HL-60 (cell line): ENCODE measurements at regions not wholly inside any gene's neighbourhood (a gene's known extent, or its start where the extent isn't known, plus 50 kb on each side); places are given as distances from the start of the nearest gene placed in this dataset.

ENCODE experiments used
- DNase-seq, 2 experiments: peaks; one replicate each; pipeline ENCODE4 v3.0.0-alpha.2; 2010 to 2020; ENCODE audit warnings: low read depth in 1 of 2, low spot score in 1 of 2
- H3K27ac ChIP-seq: fragments of 250-450 bp; sonication (Bioruptor Pico); replicated peaks from 2 replicates; pipeline ENCODE4 v1.5.1; 2020; ENCODE audit warnings: mild to moderate bottlenecking, moderate library complexity
- H3K27me3 ChIP-seq: fragments of 250-450 bp; sonication (Bioruptor Pico); 2 replicates; pipeline ENCODE4 v1.5.1; 2021; ENCODE audit warnings: mild to moderate bottlenecking, moderate library complexity; ENCODE audit not compliant: insufficient read depth, poor library complexity, severe bottlenecking
- H3K4me3 ChIP-seq: replicated peaks from 2 replicates; pipeline ENCODE4 v1.5.1; 2011; ENCODE audit warnings: mild to moderate bottlenecking, control low read depth, low read length; ENCODE audit not compliant: insufficient read depth
- CTCF ChIP-seq: IDR thresholded peaks from one replicate; pipeline ENCODE4 v1.5.1; 2011; ENCODE audit warnings: low read length, control low read depth, inconsistent platforms; ENCODE audit not compliant: insufficient read depth
- GABPA ChIP-seq: IDR thresholded peaks from 2 replicates; pipeline ENCODE4 v1.6.1; 2012; ENCODE audit warnings: low read depth
- POLR2AphosphoS5 ChIP-seq: IDR thresholded peaks from 2 replicates; pipeline ENCODE4 v1.6.1; 2012; ENCODE audit warnings: low read depth
- REST ChIP-seq: IDR thresholded peaks from 2 replicates; pipeline ENCODE4 v1.6.1; 2012; ENCODE audit warnings: low read depth; ENCODE audit not compliant: insufficient replicate concordance
- SPI1 ChIP-seq: IDR thresholded peaks from 2 replicates; pipeline ENCODE4 v1.6.1; 2012; ENCODE audit warnings: low read depth, mild to moderate bottlenecking, borderline replicate concordance

- DNase-seq = no peak
These were observed 574.7 kb downstream of the PCDH7 start for GRCh38 chr4:31294655-31295480.

GRCh38 chr4:31298737-31299136, 578.6 kb downstream of the PCDH7 start:
- no peak for TF ChIP-seq SPI1
- no peak for TF ChIP-seq GABPA
- no peak for TF ChIP-seq POLR2AphosphoS5
- TF ChIP-seq REST = no peak
- TF ChIP-seq CTCF = no peak
- no peak overlapping the region for H3K4me3 ChIP-seq
- no peak for DNase-seq
- H3K27ac ChIP-seq = no peak overlapping the region
- H3K27me3 ChIP-seq = no peaks in the 10 kb centered on the region

More at GRCh38 chr4:31294655-31295480, 574.7 kb downstream of the PCDH7 start:
- no peak overlapping the region for H3K4me3 ChIP-seq
- H3K27ac ChIP-seq = no peak overlapping the region
- no peaks in the 10 kb centered on the region for H3K27me3 ChIP-seq
- TF ChIP-seq GABPA = no peak
- no peak for TF ChIP-seq POLR2AphosphoS5
- no peak for TF ChIP-seq CTCF
- TF ChIP-seq REST = no peak
- no peak for TF ChIP-seq SPI1

- H3K4me3 ChIP-seq = no peak overlapping the region
- DNase-seq = no peak
- TF ChIP-seq REST = no peak
- no peak for TF ChIP-seq GABPA
- TF ChIP-seq CTCF = no peak
- no peak for TF ChIP-seq SPI1
- no peak for TF ChIP-seq POLR2AphosphoS5
- H3K27me3 ChIP-seq = no peaks in the 10 kb centered on the region
- no peak overlapping the region for H3K27ac ChIP-seq
These were observed 586.9 kb downstream of the PCDH7 start for GRCh38 chr4:31307029-31307428.
